NB4 (cell line): ENCODE measurements at regions not wholly inside any gene's neighbourhood (a gene's known extent, or its start where the extent isn't known, plus 50 kb on each side); places are given as distances from the start of the nearest gene placed in this dataset.

Source experiments
- POLR2A ChIP-seq: IDR thresholded peaks from 2 replicates; pipeline ENCODE4 v1.6.1; 2011; ENCODE audit warnings: mild to moderate bottlenecking; ENCODE audit not compliant: insufficient read length; ENCODE audit errors: extremely low read depth
- TF ChIP-seq, protein P1 (sequence below): IDR thresholded peaks from one replicate; pipeline ENCODE4 v1.5.1; 2012; ENCODE audit warnings: low read depth, low read length

- TF ChIP-seq, protein P1, sequence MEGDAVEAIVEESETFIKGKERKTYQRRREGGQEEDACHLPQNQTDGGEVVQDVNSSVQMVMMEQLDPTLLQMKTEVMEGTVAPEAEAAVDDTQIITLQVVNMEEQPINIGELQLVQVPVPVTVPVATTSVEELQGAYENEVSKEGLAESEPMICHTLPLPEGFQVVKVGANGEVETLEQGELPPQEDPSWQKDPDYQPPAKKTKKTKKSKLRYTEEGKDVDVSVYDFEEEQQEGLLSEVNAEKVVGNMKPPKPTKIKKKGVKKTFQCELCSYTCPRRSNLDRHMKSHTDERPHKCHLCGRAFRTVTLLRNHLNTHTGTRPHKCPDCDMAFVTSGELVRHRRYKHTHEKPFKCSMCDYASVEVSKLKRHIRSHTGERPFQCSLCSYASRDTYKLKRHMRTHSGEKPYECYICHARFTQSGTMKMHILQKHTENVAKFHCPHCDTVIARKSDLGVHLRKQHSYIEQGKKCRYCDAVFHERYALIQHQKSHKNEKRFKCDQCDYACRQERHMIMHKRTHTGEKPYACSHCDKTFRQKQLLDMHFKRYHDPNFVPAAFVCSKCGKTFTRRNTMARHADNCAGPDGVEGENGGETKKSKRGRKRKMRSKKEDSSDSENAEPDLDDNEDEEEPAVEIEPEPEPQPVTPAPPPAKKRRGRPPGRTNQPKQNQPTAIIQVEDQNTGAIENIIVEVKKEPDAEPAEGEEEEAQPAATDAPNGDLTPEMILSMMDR: no peak
- TF ChIP-seq POLR2A: no peak
Measured at GRCh38 chr9:86865952-86866351, 81.4 kb downstream of the GAS1 start.
